ENCODE measurements at regions not wholly inside any gene's neighbourhood (a gene's known extent, or its start where the extent isn't known, plus 50 kb on each side); places are given as distances from the start of the nearest gene placed in this dataset.

- no peak for DNase-seq
Observed at GRCh38 chr4:124591637-124592036, 120.9 kb downstream of the ANKRD50 start.

DNA sequence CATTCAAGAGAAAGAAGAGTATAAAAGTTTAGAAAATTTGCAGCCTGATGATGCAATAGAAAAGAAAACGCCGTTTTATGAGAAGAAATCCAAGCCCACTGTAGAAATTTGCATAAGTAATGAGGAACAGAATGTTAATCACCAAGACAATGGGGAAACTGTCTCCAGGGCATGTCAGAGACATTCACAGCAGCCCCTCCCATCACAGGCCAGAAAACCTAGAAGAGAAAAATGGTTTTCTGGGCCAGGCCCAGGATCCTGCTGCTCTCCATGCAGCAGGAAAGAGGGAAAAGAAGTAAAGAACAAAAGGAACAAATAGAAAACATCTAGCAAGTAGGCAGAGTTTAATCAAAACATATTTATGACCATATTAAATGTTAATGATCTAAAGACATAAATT lies 119.0 kb downstream of the ANKRD50 start:
- no peak for DNase-seq

DNA sequence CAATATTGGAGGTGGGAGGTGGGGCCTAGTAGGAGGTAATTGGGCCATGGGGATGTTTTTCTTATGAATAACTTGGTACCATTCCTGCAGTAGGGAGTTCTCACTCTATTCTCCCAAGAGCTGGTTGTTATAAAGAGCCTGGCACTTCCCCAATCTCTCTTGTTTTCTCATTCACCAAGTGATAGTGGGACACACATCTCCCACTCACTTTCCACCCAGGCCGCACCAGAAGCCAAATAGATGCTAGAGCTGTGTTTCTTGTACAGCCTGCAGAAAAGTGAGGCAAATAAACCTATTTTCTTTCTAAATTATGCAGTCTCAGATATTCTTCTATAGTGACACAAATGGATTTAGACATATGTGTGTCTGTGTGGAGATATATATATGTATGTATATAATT lies 117.6 kb downstream of the ANKRD50 start:
- no peak for DNase-seq

DNA sequence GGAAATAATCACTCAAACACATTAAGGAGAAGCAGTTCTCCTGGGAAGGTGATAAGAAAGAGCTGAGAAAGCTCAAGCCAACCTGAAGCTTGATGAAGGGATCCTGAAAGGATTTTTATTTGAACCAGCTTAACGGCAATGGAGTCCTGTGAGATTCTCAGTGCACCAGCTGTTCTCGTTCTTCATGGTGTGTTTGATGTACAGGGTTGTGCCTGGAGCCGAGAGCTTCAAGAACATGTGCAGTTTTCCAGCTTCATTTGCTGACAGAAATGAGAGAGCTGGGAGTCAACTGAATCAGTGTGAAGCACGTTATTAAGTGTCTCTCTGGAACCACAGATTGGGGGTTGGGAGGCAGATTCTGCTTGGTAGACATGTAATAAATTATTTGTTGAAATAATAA lies 115.7 kb downstream of the ANKRD50 start:
- DNase-seq, result no peak

GRCh38 chr4:124610211-124610610 lies 102.3 kb downstream of the ANKRD50 start:
- DNase-seq, result no peak
